ENCODE measurements at regions not wholly inside any gene's neighbourhood (a gene's known extent, or its start where the extent isn't known, plus 50 kb on each side); places are given as distances from the start of the nearest gene placed in this dataset.

- TF ChIP-seq CTCF (IDR thresholded peaks at IDR 0.05) (no peak), POLR2A (IDR thresholded peaks at IDR 0.05) (no peak)
Observed at GRCh38 chr7:10721289-10721688, 252.4 kb upstream of the PHF14 start.
